22Rv1 (cell line): ENCODE measurements at regions not wholly inside any gene's neighbourhood (a gene's known extent, or its start where the extent isn't known, plus 50 kb on each side); places are given as distances from the start of the nearest gene placed in this dataset.

Source experiments
- ZFX ChIP-seq: fragments of 450-650 bp; IDR thresholded peaks from 2 replicates; pipeline ENCODE4 v1.6.1; 2017; ENCODE audit warnings: antibody characterized with exemption, borderline replicate concordance
- TF ChIP-seq, protein P1 (sequence below): fragments of 450-650 bp; IDR thresholded peaks from 2 replicates; pipeline ENCODE4 v1.5.1; 2017; ENCODE audit warnings: mild to moderate bottlenecking

DNA sequence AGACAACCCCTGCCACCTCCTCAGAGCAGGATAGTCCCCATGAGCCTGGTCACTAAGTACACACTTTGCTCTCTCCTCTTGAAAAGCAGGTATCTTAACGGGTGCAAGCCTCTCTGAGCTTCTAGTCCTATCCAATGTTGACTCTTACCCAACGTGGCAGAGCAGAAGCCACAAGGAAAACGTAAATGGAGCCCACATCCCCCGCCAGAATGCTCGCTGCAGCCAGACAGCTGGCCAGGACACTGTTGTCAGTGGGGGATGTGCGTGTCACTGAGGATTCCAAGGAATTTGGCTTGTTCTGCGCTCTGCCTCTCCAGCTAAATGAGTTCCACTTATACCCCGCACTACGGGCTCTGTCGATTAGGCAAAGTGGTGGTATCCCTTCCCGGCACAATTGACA is 67.8 kb upstream of the IGF1R start:
- TF ChIP-seq, protein P1, sequence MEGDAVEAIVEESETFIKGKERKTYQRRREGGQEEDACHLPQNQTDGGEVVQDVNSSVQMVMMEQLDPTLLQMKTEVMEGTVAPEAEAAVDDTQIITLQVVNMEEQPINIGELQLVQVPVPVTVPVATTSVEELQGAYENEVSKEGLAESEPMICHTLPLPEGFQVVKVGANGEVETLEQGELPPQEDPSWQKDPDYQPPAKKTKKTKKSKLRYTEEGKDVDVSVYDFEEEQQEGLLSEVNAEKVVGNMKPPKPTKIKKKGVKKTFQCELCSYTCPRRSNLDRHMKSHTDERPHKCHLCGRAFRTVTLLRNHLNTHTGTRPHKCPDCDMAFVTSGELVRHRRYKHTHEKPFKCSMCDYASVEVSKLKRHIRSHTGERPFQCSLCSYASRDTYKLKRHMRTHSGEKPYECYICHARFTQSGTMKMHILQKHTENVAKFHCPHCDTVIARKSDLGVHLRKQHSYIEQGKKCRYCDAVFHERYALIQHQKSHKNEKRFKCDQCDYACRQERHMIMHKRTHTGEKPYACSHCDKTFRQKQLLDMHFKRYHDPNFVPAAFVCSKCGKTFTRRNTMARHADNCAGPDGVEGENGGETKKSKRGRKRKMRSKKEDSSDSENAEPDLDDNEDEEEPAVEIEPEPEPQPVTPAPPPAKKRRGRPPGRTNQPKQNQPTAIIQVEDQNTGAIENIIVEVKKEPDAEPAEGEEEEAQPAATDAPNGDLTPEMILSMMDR: no peak
- TF ChIP-seq ZFX: no peak
